Vagina (tissue), 2 donors: ENCODE measurements at regions not wholly inside any gene's neighbourhood (a gene's known extent, or its start where the extent isn't known, plus 50 kb on each side); places are given as distances from the start of the nearest gene placed in this dataset.

ENCODE experiments used
- DNase-seq, 2 donors: peaks; one replicate each; pipeline ENCODE4 v3.0.0-alpha.2; 2017; ENCODE audit errors: extremely low spot score in 2 of 2
- H3K27ac ChIP-seq: fragments of 200-600 bp; sonication (generic); one replicate; pipeline ENCODE4 v1.5.1; 2019
- H3K27me3 ChIP-seq: fragments of 200-600 bp; sonication (generic); one replicate; pipeline ENCODE4 v1.5.1; 2019
- H3K36me3 ChIP-seq, 2 donors: fragments of 200-600 bp; sonication (generic); one replicate each; pipeline ENCODE4 v1.5.1; 2017 to 2019
- H3K4me1 ChIP-seq: fragments of 200-600 bp; sonication (generic); one replicate; pipeline ENCODE4 v1.5.1; 2019
- H3K4me3 ChIP-seq, 2 donors: fragments of 200-600 bp; sonication (generic); 1 replicate in 1 of 2; 2 replicates in 1 of 2; pipeline ENCODE4 v1.5.1; 2016 to 2019
- H3K9me3 ChIP-seq: fragments of 200-600 bp; sonication (generic); one replicate; pipeline ENCODE4 v1.5.1; 2019
- POLR2A ChIP-seq, 2 donors: fragments of 450-650 bp; IDR thresholded peaks; one replicate each; pipeline ENCODE4 v1.6.1; 2017; ENCODE audit warnings: antibody characterized with exemption in 2 of 2, mild to moderate bottlenecking in 2 of 2, moderate library complexity in 2 of 2
- POLR2AphosphoS5 ChIP-seq, 2 donors: sonication (generic); formaldehyde crosslinking; IDR thresholded peaks; one replicate each; pipeline ENCODE4 v1.9.0; 2017; ENCODE audit warnings: antibody characterized with exemption in 2 of 2, mild to moderate bottlenecking in 2 of 2, low read depth in 1 of 2; ENCODE audit not compliant: insufficient read depth in 1 of 2
- intact Hi-C: fragments of 100-400 bp; cut with DNase I; formaldehyde crosslinking; loops from one replicate; pipeline ENCODE4 v1.15.1; 2023
- TF ChIP-seq, protein P1 (sequence below), 3 experiments: fragments of 450-650 bp in 2 of 3; fragments of 200-600 bp in 1 of 3; sonication (generic) in 1 of 3; IDR thresholded peaks; one replicate each; pipeline ENCODE4 v1.5.1; 2017 to 2019; ENCODE audit warnings: antibody characterized with exemption in 3 of 3, mild to moderate bottlenecking in 2 of 3, moderate library complexity in 2 of 3

DNA sequence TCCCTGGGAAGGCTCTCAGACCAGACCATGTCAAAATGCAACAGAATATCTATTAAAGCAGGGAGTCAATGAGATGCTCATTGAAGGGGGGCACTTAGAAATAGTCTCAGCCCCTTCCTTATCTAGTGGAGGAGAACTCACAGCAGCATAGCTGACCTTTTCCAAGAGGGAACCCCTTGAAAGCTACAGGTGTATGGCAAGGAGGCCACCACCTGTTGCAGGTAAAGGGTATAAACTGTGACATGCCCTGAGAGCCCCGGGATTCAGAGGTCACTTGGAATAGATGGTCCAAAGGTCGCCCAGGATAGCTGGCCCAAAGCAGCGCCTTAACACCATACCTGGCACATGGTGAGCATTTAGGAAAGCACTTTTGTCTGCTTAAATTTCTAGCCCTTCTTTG, 120.2 kb upstream of the RPL38 start:
- Histone ChIP-seq H3K27ac (no peak overlapping the region), H3K4me1 (no peaks in the 10 kb centered on the region), H3K4me3 (no peak overlapping the region), H3K36me3 (no peaks in the 10 kb centered on the region), H3K9me3 (no peaks in the 10 kb centered on the region), H3K27me3 (no peaks in the 10 kb centered on the region)
- TF ChIP-seq, protein P1, sequence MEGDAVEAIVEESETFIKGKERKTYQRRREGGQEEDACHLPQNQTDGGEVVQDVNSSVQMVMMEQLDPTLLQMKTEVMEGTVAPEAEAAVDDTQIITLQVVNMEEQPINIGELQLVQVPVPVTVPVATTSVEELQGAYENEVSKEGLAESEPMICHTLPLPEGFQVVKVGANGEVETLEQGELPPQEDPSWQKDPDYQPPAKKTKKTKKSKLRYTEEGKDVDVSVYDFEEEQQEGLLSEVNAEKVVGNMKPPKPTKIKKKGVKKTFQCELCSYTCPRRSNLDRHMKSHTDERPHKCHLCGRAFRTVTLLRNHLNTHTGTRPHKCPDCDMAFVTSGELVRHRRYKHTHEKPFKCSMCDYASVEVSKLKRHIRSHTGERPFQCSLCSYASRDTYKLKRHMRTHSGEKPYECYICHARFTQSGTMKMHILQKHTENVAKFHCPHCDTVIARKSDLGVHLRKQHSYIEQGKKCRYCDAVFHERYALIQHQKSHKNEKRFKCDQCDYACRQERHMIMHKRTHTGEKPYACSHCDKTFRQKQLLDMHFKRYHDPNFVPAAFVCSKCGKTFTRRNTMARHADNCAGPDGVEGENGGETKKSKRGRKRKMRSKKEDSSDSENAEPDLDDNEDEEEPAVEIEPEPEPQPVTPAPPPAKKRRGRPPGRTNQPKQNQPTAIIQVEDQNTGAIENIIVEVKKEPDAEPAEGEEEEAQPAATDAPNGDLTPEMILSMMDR (IDR thresholded peaks at IDR 0.05) = no peak
- TF ChIP-seq POLR2A (IDR thresholded peaks at IDR 0.05) (no peak), POLR2AphosphoS5 (IDR thresholded peaks at IDR 0.05; ENCODE audit: insufficient read depth in 1 of 2, low read depth in 1 of 2) (no peak)
- intact Hi-C loops = no loop called here
- DNase-seq = no peak

DNA sequence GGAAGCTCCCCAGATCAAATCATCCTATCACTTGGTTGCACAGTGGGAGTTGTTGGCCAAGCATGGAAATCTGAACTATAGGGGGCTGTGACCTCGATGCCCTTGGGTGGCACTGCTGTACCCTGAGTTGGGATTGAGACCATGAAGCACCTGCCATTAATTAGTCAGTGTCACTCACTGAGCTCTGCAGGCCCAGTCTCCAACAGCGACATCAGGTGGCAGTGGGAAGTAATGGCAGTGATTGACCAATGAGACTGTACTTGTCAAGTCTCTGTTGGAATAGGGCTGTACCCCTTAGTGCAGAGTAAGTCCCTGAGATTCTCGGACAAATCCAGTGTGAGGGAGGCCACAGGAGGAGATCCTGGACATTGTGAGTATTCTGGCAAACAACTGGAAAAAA, 118.0 kb upstream of the RPL38 start:
- H3K27me3 ChIP-seq = no peaks in the 10 kb centered on the region
- TF ChIP-seq POLR2A (IDR thresholded peaks at IDR 0.05) = no peak
- no peak for TF ChIP-seq POLR2AphosphoS5 (IDR thresholded peaks at IDR 0.05; ENCODE audit: insufficient read depth in 1 of 2, low read depth in 1 of 2)
- TF ChIP-seq, protein P1 (IDR thresholded peaks at IDR 0.05) = no peak
- no peak overlapping the region for H3K27ac ChIP-seq

DNA sequence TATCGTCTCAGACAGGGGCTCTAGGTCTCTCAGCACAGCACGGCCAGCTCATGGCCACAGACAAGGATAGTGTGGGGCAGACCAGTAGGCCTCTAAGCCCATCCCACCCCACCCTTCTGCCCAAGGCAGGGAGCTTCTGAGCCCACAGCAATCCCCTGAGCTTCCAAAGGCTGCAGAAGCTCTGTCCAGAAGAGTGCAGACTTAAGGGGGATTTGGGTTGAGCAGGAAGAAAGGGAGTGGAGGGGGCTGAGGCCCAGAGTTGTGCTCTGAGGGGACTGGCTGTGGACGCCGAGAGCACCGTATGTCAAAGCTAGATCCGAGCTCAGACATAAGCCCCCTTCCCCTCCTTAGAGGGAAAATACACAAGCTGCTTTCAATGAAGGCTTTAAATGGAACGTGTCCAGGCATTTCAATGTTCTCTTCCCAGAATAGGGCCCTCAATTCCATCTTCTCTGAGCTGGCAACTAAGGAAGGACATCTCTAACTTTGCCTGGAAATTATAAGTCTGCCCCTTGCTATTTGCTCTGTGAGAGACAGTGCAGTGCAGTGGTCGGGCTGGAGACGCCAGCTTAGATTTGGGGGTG, 116.4 kb upstream of the RPL38 start:
- intact Hi-C loops = no loop called here
- no peak overlapping the region for H3K27ac ChIP-seq
- DNase-seq = no peak
- no peaks in the 10 kb centered on the region for H3K36me3 ChIP-seq
- no peaks in the 10 kb centered on the region for H3K27me3 ChIP-seq
- TF ChIP-seq, protein P1 (IDR thresholded peaks at IDR 0.05) = no peak
- TF ChIP-seq POLR2A (IDR thresholded peaks at IDR 0.05) (no peak), POLR2AphosphoS5 (IDR thresholded peaks at IDR 0.05; ENCODE audit: insufficient read depth in 1 of 2, low read depth in 1 of 2) (no peak)
- no peaks in the 10 kb centered on the region for H3K4me1 ChIP-seq
- H3K9me3 ChIP-seq = no peaks in the 10 kb centered on the region
- no peak overlapping the region for H3K4me3 ChIP-seq

More for the DNA sequence above, 118.0 kb upstream of the RPL38 start:
- Histone ChIP-seq H3K9me3 (no peaks in the 10 kb centered on the region), H3K4me1 (no peaks in the 10 kb centered on the region), H3K36me3 (no peaks in the 10 kb centered on the region), H3K4me3 (no peak overlapping the region)
- intact Hi-C loops = no loop called here
- no peak for DNase-seq

DNA sequence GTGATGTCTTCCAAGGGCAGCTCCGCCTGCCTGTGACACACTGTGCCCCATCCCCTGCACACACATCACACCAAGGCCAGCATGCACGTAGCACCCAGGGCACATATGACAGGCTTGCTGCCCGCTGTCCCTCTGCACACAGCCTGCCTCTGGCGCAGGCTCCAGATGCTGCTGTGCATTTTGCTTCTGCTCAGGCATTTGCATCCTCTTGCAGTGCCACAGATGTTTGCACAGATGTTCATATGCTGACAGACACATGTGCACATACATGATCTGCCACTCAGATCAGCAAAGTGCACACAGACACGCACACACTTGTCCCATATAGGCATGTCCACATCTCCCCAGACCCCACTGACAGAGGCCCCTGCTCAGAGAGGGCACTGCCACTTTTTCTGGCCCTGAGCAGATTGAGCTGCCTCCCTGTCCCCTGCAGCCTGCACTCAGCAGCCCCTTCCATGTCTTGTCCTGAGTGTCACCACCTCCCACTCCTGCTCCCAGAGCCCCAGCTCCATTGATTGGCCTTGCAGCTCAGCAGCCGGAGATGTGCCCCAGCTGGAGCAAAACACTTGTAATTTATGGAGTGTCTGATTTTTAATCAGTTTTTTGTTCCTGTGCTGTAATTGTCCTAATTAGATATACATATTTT, 115.1 kb upstream of the RPL38 start:
- H3K27ac ChIP-seq = no peak overlapping the region
- no peaks in the 10 kb centered on the region for H3K27me3 ChIP-seq
- H3K9me3 ChIP-seq = no peaks in the 10 kb centered on the region
- DNase-seq = no peak
- intact Hi-C loops = no loop called here
- H3K4me1 ChIP-seq = no peaks in the 10 kb centered on the region
- TF ChIP-seq POLR2AphosphoS5 (IDR thresholded peaks at IDR 0.05; ENCODE audit: insufficient read depth in 1 of 2, low read depth in 1 of 2) = no peak
- TF ChIP-seq POLR2A (IDR thresholded peaks at IDR 0.05) = no peak
- TF ChIP-seq, protein P1 (IDR thresholded peaks at IDR 0.05) = no peak
- H3K36me3 ChIP-seq = no peaks in the 10 kb centered on the region
- H3K4me3 ChIP-seq = no peak overlapping the region

DNA sequence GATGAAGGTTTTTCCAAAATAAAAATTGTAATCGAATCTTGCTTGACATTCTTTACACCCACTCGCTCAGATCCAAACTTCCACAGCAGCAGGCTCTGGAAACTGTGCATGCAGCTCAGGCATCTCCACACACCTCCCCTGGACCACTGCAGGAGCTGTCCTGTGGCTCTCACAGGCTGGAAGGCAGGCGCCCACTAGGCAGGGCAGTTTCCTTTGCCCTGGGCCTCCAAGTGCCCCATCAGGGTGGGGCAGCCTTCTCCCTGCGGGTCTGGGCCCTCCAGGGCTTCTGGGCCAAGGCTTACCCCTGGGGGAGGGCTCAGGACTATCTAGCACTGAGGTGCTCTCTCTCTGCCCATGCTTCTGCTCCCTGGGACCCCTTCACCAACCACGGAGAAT, 114.5 kb upstream of the RPL38 start:
- H3K9me3 ChIP-seq = no peaks in the 10 kb centered on the region
- no peak overlapping the region for H3K27ac ChIP-seq
- no peak overlapping the region for H3K4me3 ChIP-seq
- DNase-seq = no peak
- no peak for TF ChIP-seq POLR2AphosphoS5 (IDR thresholded peaks at IDR 0.05; ENCODE audit: insufficient read depth in 1 of 2, low read depth in 1 of 2)
- TF ChIP-seq, protein P1 (IDR thresholded peaks at IDR 0.05) = no peak
- no peak for TF ChIP-seq POLR2A (IDR thresholded peaks at IDR 0.05)
- H3K27me3 ChIP-seq = no peaks in the 10 kb centered on the region
- intact Hi-C loops = no loop called here
- H3K4me1 ChIP-seq = no peaks in the 10 kb centered on the region
- H3K36me3 ChIP-seq = no peaks in the 10 kb centered on the region
